A673 (cell line): ENCODE measurements at regions not wholly inside any gene's neighbourhood (a gene's known extent, or its start where the extent isn't known, plus 50 kb on each side); places are given as distances from the start of the nearest gene placed in this dataset.
"Not testable (repeated sequence)": the region's sequence is repeated elsewhere in the genome, so short reads cannot be mapped to it uniquely, and the experiment has no call there.

Experiments
- CTCF ChIP-seq: fragments of 300-800, 200-600 bp; sonication (generic); conservative IDR thresholded peaks from 2 replicates; pipeline ENCODE4 v1.5.1; 2017; ENCODE audit warnings: low read depth, mild to moderate bottlenecking, antibody characterized with exemption, low read length, moderate library complexity, mixed read lengths
- EZH2 ChIP-seq: fragments of 200-600 bp; sonication (generic); IDR thresholded peaks from 2 replicates; pipeline ENCODE4 v1.6.1; 2017; ENCODE audit warnings: borderline replicate concordance, low read depth, mild to moderate bottlenecking, mixed read lengths, antibody characterized with exemption, low read length; ENCODE audit not compliant: poor library complexity, severe bottlenecking

- not testable (repeated sequence) for TF ChIP-seq CTCF, EZH2
These were observed 113.4 kb downstream of the SEPTIN7 start for GRCh38 chr7:35914214-35914613.
